ENCODE measurements at regions not wholly inside any gene's neighbourhood (a gene's known extent, or its start where the extent isn't known, plus 50 kb on each side); places are given as distances from the start of the nearest gene placed in this dataset.

- TF ChIP-seq POLR2A (IDR thresholded peaks at IDR 0.05) = no peak
- TF ChIP-seq, protein P1, sequence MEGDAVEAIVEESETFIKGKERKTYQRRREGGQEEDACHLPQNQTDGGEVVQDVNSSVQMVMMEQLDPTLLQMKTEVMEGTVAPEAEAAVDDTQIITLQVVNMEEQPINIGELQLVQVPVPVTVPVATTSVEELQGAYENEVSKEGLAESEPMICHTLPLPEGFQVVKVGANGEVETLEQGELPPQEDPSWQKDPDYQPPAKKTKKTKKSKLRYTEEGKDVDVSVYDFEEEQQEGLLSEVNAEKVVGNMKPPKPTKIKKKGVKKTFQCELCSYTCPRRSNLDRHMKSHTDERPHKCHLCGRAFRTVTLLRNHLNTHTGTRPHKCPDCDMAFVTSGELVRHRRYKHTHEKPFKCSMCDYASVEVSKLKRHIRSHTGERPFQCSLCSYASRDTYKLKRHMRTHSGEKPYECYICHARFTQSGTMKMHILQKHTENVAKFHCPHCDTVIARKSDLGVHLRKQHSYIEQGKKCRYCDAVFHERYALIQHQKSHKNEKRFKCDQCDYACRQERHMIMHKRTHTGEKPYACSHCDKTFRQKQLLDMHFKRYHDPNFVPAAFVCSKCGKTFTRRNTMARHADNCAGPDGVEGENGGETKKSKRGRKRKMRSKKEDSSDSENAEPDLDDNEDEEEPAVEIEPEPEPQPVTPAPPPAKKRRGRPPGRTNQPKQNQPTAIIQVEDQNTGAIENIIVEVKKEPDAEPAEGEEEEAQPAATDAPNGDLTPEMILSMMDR (IDR thresholded peaks at IDR 0.05 in 4 of 5, conservative IDR thresholded peaks at IDR 0.05 in 1 of 5) = no peak
These were observed 115.3 kb upstream of the NAP1L1 start for GRCh38 chr12:76199808-76200207.

All from gastrocnemius medialis (tissue), 4 donors.